Left colon (tissue), 2 donors: ENCODE measurements at regions not wholly inside any gene's neighbourhood (a gene's known extent, or its start where the extent isn't known, plus 50 kb on each side); places are given as distances from the start of the nearest gene placed in this dataset.

ENCODE experiments used
- ATAC-seq: fragments of 200-7000 bp; cut with Tn5 transposase; one replicate; pipeline ENCODE4 v1.9.1; 2020; ENCODE audit warnings: mild to moderate bottlenecking, moderate library complexity
- DNase-seq, 2 donors: peaks; one replicate each; pipeline ENCODE4 v3.0.0-alpha.2; 2020
- intact Hi-C, 2 donors: fragments of 100-400 bp; cut with DNase I in 1 of 2; cut with micrococcal nuclease in 1 of 2; formaldehyde crosslinking; loops; one replicate each; pipeline versions ENCODE4 v1.11.2 to v1.14.0; 2022; cut with DNase I, micrococcal nuclease
- donor health status: DM: no; HTN: no; CAD: no.
- donor health status: DM: yes; HTN: yes; CAD: no.

GRCh38 chr1:21350202-21350885 lies 60.1 kb upstream of the ECE1 start:
- DNase-seq (no peak), ATAC-seq (no peak)
- intact Hi-C loops = no loop called here

- DNase-seq (no peak), ATAC-seq (no peak)
- intact Hi-C loops = no loop called here
Measured at GRCh38 chr1:21349693-21350092, 59.4 kb upstream of the ECE1 start.

GRCh38 chr1:21347072-21347581 lies 56.9 kb upstream of the ECE1 start:
- DNase-seq = no peak
- no peak for ATAC-seq
- intact Hi-C loops = no loop called here

- intact Hi-C loops = no loop called here
- DNase-seq (no peak), ATAC-seq (no peak)
Measured at GRCh38 chr1:21346365-21347071, 56.3 kb upstream of the ECE1 start.

GRCh38 chr1:21344750-21345443 lies 54.6 kb upstream of the ECE1 start:
- DNase-seq = peak; percentile 45 to 61
- peak; percentile 35 for ATAC-seq
- intact Hi-C loops = loop anchor here in 1 of 2 donors (5.0 kb wide), 1 partner anchor 93 kb away; no protein-coding TSS in a partner anchor

- DNase-seq = peak in 1 of 2 donors; percentile 31
- intact Hi-C loops = loop anchor here in 1 of 2 donors (5.0 kb wide), 1 partner anchor 92 kb away; no protein-coding TSS in a partner anchor
- no peak for ATAC-seq
Measured at GRCh38 chr1:21344098-21344749, 54.0 kb upstream of the ECE1 start.

GRCh38 chr1:21342961-21343838 lies 52.9 kb upstream of the ECE1 start:
- ATAC-seq (no peak), DNase-seq (no peak)
- intact Hi-C loops = loop anchor here in 1 of 2 donors (5.0 kb wide), 1 partner anchor 91 kb away; no protein-coding TSS in a partner anchor

- DNase-seq (peak in 1 of 2 donors; percentile 28), ATAC-seq (no peak)
- intact Hi-C loops = loop anchor here in 1 of 2 donors (5.0 kb wide), 1 partner anchor 89 kb away; no protein-coding TSS in a partner anchor
Measured at GRCh38 chr1:21341517-21342078, 51.3 kb upstream of the ECE1 start.

- ATAC-seq (no peak), DNase-seq (peak; percentile 26 to 30)
- intact Hi-C loops = loop anchor here in 1 of 2 donors (5.0 kb wide), 1 partner anchor 89 kb away; no protein-coding TSS in a partner anchor
Measured at GRCh38 chr1:21341022-21341421, 50.8 kb upstream of the ECE1 start.

GRCh38 chr1:21340230-21340945 lies 50.1 kb upstream of the ECE1 start:
- DNase-seq = peak; percentile 92 to 96

More at GRCh38 chr1:21340230-21340945, 50.1 kb upstream of the ECE1 start:
- intact Hi-C loops = loop anchor here in 1 of 2 donors (5.0 kb wide), 1 partner anchor 88 kb away; no protein-coding TSS in a partner anchor
- ATAC-seq = peak; percentile 57
